ENCODE measurements at regions not wholly inside any gene's neighbourhood (a gene's known extent, or its start where the extent isn't known, plus 50 kb on each side); places are given as distances from the start of the nearest gene placed in this dataset.

- no peak for DNase-seq
Observed at GRCh38 chr2:175553910-175554309, 372.4 kb upstream of the ATP5MC3 start.

- DNase-seq, result no peak
Observed at GRCh38 chr2:175552902-175553301, 371.4 kb upstream of the ATP5MC3 start.

- DNase-seq, result no peak
Observed at GRCh38 chr2:175540421-175540820, 358.9 kb upstream of the ATP5MC3 start.

GRCh38 chr2:175539122-175539521 is 357.6 kb upstream of the ATP5MC3 start:
- DNase-seq, result no peak

- DNase-seq, result no peak
Observed at GRCh38 chr2:175536059-175536458, 354.5 kb upstream of the ATP5MC3 start.

GRCh38 chr2:175535631-175536030 is 354.1 kb upstream of the ATP5MC3 start:
- DNase-seq, result no peak

- no peak for DNase-seq
Observed at GRCh38 chr2:175525975-175526374, 344.5 kb upstream of the ATP5MC3 start.

- DNase-seq, result no peak
Observed at GRCh38 chr2:175523001-175523400, 341.5 kb upstream of the ATP5MC3 start.

GRCh38 chr2:175518206-175518605 is 336.7 kb upstream of the ATP5MC3 start:
- DNase-seq, result no peak

- no peak for DNase-seq
Observed at GRCh38 chr2:175516555-175516954, 335.0 kb upstream of the ATP5MC3 start.

GRCh38 chr2:175500255-175500654 is 318.7 kb upstream of the ATP5MC3 start:
- no peak for DNase-seq

GRCh38 chr2:175490360-175490791 is 308.9 kb upstream of the ATP5MC3 start:
- DNase-seq, result no peak

GRCh38 chr2:175478096-175478768 is 296.7 kb upstream of the ATP5MC3 start:
- DNase-seq, result no peak

GRCh38 chr2:175476948-175477347 is 295.4 kb upstream of the ATP5MC3 start:
- DNase-seq, result no peak

GRCh38 chr2:175476374-175476773 is 294.9 kb upstream of the ATP5MC3 start:
- no peak for DNase-seq

- no peak for DNase-seq
Observed at GRCh38 chr2:175475130-175475529, 293.6 kb upstream of the ATP5MC3 start.

GRCh38 chr2:175468431-175469098 is 287.1 kb upstream of the ATP5MC3 start:
- no peak for DNase-seq

GRCh38 chr2:175465101-175465500 is 283.6 kb upstream of the ATP5MC3 start:
- no peak for DNase-seq

GRCh38 chr2:175464311-175464670 is 282.8 kb upstream of the ATP5MC3 start:
- no peak for DNase-seq

GRCh38 chr2:175463589-175464310 is 282.2 kb upstream of the ATP5MC3 start:
- no peak for DNase-seq

- no peak for DNase-seq
Observed at GRCh38 chr2:175463169-175463568, 281.7 kb upstream of the ATP5MC3 start.

GRCh38 chr2:175462246-175462645 is 280.7 kb upstream of the ATP5MC3 start:
- DNase-seq, result no peak

- no peak for DNase-seq
Observed at GRCh38 chr2:175461839-175462238, 280.3 kb upstream of the ATP5MC3 start.

GRCh38 chr2:175457895-175458448 is 276.5 kb upstream of the ATP5MC3 start:
- DNase-seq, result no peak

Measured in effector CD4-positive, alpha-beta T cell (primary cell).